Stomach (tissue), 8 donors: ENCODE measurements at regions not wholly inside any gene's neighbourhood (a gene's known extent, or its start where the extent isn't known, plus 50 kb on each side); places are given as distances from the start of the nearest gene placed in this dataset.

Experiments used
- DNase-seq, 2 donors: peaks; one replicate each; pipeline versions ENCODE4 v3.0.0 to v3.0.0-alpha.2; 2013 to 2019
- H3K27ac ChIP-seq, 5 donors: fragments of 200-600 bp in 4 of 5; sonication (generic) in 4 of 5; one replicate each; pipeline ENCODE4 v1.5.1; 2013 to 2019; ENCODE audit warnings: mild to moderate bottlenecking in 1 of 5, moderate library complexity in 1 of 5
- H3K27me3 ChIP-seq, 3 donors: fragments of 200-600 bp; sonication (generic); one replicate each; pipeline ENCODE4 v1.5.1; 2017 to 2019; ENCODE audit warnings: mixed run types in 1 of 3
- H3K36me3 ChIP-seq, 4 donors: fragments of 200-600 bp; sonication (generic); 1 replicate in 3 of 4; 2 replicates in 1 of 4; pipeline ENCODE4 v1.5.1; 2016 to 2019
- H3K4me1 ChIP-seq, 4 donors: fragments of 200-600 bp; sonication (generic); one replicate each; pipeline ENCODE4 v1.5.1; 2016 to 2019
- H3K4me3 ChIP-seq, 4 donors: fragments of 200-600 bp; sonication (generic) in 3 of 4; one replicate each; pipeline ENCODE4 v1.5.1; 2016 to 2019; ENCODE audit warnings: mild to moderate bottlenecking in 1 of 4
- H3K9me3 ChIP-seq, 4 donors: fragments of 200-600 bp; sonication (generic); one replicate each; pipeline ENCODE4 v1.5.1; 2016 to 2019
- EP300 ChIP-seq: sonication (generic); formaldehyde crosslinking; IDR thresholded peaks from one replicate; pipeline ENCODE4 v1.6.1; 2017; ENCODE audit warnings: antibody characterized with exemption
- POLR2A ChIP-seq, 4 donors: fragments of 450-650 bp; IDR thresholded peaks; one replicate each; pipeline ENCODE4 v1.6.1; 2016; ENCODE audit warnings: antibody characterized with exemption in 4 of 4, control low read depth in 2 of 4, mild to moderate bottlenecking in 1 of 4, moderate library complexity in 1 of 4
- POLR2AphosphoS5 ChIP-seq, 3 donors: sonication (generic); formaldehyde crosslinking; IDR thresholded peaks; one replicate each; pipeline ENCODE4 v1.6.1; 2016; ENCODE audit warnings: antibody characterized with exemption in 3 of 3
- WGBS, 5 donors: extraction: QIAGEN DNeasy Blood & Tissue Kit in 3 of 5; methylation state at CpG; one replicate each; pipeline versions ENCODE4 v1.1.5 to v1.1.7; 2013 to 2018; 5-methylcytosine and 5-hydroxymethylcytosine counted together
- intact Hi-C: fragments of 100-400 bp; cut with DNase I; formaldehyde crosslinking; loops from one replicate; pipeline ENCODE4 v1.15.1; 2023; ENCODE audit warnings: low total_unique reads
- TF ChIP-seq, protein P1 (sequence below), 7 experiments: fragments of 450-650 bp in 4 of 7; fragments of 200-600 bp in 3 of 7; sonication (generic) in 3 of 7; IDR thresholded peaks; one replicate each; pipeline ENCODE4 v1.5.1; 2016 to 2019; ENCODE audit warnings: antibody characterized with exemption in 7 of 7, control low read depth in 2 of 7, mild to moderate bottlenecking in 1 of 7
- donor health status: healthy with polysubstance abuse.
- donor health status: Bipolar disorder and iron deficiency.
- donor health status: healthy.

DNA sequence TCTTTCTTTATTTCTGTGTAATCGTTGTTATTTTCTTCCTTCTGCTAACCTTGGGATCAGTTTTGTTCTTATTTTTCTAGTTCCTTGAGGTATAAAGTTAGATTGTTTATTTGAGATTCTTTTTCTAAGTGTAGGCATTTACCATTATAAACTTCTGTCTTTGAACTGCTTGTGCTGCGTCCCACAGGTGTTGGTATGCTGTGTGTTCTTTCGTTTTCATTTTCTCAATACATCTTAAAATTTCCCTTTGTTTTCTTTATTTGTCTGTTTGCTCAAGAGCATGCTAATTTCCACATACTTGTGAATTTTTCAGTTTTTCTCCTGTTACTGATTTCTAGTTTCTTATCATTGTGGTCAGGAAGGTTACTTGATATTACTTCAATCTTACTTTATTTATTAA lies 873.8 kb upstream of the GCFC2 start:
- no peaks in the 10 kb centered on the region for H3K4me1 ChIP-seq
- no peak overlapping the region for H3K27ac ChIP-seq
- H3K36me3 ChIP-seq: no peaks in the 10 kb centered on the region
- DNase-seq: no peak
- intact Hi-C loops: no loop called here
- WGBS, 5 donors: 64 to 76% (median 68%) methylated on average over 3 of the region's 3 CpGs
- H3K27me3 ChIP-seq: no peaks in the 10 kb centered on the region
- TF ChIP-seq POLR2AphosphoS5 (IDR thresholded peaks at IDR 0.05): no peak
- TF ChIP-seq, protein P1, sequence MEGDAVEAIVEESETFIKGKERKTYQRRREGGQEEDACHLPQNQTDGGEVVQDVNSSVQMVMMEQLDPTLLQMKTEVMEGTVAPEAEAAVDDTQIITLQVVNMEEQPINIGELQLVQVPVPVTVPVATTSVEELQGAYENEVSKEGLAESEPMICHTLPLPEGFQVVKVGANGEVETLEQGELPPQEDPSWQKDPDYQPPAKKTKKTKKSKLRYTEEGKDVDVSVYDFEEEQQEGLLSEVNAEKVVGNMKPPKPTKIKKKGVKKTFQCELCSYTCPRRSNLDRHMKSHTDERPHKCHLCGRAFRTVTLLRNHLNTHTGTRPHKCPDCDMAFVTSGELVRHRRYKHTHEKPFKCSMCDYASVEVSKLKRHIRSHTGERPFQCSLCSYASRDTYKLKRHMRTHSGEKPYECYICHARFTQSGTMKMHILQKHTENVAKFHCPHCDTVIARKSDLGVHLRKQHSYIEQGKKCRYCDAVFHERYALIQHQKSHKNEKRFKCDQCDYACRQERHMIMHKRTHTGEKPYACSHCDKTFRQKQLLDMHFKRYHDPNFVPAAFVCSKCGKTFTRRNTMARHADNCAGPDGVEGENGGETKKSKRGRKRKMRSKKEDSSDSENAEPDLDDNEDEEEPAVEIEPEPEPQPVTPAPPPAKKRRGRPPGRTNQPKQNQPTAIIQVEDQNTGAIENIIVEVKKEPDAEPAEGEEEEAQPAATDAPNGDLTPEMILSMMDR (IDR thresholded peaks at IDR 0.05): no peak
- TF ChIP-seq EP300: no peak
- no peak for TF ChIP-seq POLR2A (IDR thresholded peaks at IDR 0.05)
- H3K9me3 ChIP-seq: no peaks in the 10 kb centered on the region
- H3K4me3 ChIP-seq: no peak overlapping the region

DNA sequence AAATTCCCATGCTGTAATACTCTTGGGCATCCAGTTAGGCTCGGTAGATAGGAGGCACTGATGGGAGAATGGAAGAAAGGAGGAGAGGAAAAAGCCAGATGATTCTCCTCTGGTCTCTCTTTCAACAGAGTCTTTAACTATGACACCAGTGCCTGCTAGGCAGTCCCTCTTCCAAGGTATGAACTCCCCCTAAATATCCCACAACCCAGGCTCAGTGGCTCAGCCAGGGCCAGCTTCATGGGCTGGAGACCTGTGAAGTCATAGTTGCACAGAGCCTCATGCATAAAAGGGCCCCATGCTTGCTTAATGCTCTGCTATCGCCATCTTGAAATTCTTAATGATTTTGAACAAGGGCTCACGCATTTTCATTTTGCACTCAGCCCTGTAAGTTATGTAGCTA lies 869.2 kb upstream of the GCFC2 start:
- Histone ChIP-seq H3K4me3 (no peak overlapping the region), H3K9me3 (no peaks in the 10 kb centered on the region), H3K4me1 (no peaks in the 10 kb centered on the region), H3K36me3 (no peaks in the 10 kb centered on the region), H3K27ac (no peak overlapping the region), H3K27me3 (no peaks in the 10 kb centered on the region)
- TF ChIP-seq POLR2A (IDR thresholded peaks at IDR 0.05) (no peak), POLR2AphosphoS5 (IDR thresholded peaks at IDR 0.05) (no peak), EP300 (no peak)
- TF ChIP-seq, protein P1 (IDR thresholded peaks at IDR 0.05): no peak
- WGBS, 5 donors: 84 to 93% (median 85%) methylated on average over 3 of the region's 3 CpGs
- DNase-seq: no peak
- intact Hi-C loops: no loop called here

DNA sequence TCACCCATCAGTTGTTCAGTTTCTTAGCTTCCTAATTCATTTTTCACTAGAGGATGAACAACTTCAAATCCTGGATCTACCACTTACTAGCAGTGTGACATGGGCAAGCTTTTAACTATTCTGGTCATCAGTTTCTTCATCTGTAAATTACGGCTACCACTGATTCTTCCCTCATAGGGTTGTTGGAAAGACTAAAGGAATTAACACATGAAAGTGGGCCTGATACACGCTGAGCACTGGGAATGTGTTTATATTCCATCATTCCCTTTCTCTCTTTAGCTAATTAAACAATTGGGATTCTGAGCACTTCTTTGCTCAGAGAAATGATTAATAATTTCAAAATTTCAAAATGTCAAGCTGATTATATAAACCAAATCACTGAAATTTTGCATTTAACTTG lies 862.3 kb upstream of the GCFC2 start:
- Histone ChIP-seq H3K9me3 (no peaks in the 10 kb centered on the region), H3K36me3 (no peaks in the 10 kb centered on the region), H3K4me3 (no peak overlapping the region), H3K4me1 (no peaks in the 10 kb centered on the region), H3K27ac (no peak overlapping the region), H3K27me3 (no peaks in the 10 kb centered on the region)
- WGBS, 5 donors: 67 to 79% (median 69%) methylated on average over 2 of the region's 2 CpGs
- TF ChIP-seq, protein P1 (IDR thresholded peaks at IDR 0.05): no peak
- TF ChIP-seq POLR2A (IDR thresholded peaks at IDR 0.05) (no peak), EP300 (no peak), POLR2AphosphoS5 (IDR thresholded peaks at IDR 0.05) (no peak)
- no peak for DNase-seq
- intact Hi-C loops: no loop called here

DNA sequence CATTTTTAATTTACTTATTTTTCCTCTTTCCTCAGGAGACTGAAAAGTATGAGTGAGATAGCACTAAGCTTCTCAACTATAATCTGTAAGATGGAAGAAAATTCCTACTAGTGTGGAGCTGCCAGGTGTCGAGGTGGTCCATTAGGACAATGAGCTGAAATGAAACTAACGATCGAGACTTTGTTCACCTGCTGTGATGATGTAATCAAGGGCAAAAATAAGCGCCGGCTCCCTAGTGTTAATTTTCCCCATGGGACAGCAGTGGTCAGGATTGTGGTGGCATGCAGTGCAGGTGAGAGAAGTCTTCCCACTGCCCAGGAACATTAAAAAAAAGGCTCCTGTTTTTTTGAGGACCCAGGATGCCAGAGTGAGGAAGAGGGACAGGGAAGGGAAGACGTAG lies 859.1 kb upstream of the GCFC2 start:
- DNase-seq: no peak
- intact Hi-C loops: no loop called here
- no peaks in the 10 kb centered on the region for H3K36me3 ChIP-seq
- H3K4me3 ChIP-seq: no peak overlapping the region
- H3K27ac ChIP-seq: no peak overlapping the region
- no peaks in the 10 kb centered on the region for H3K9me3 ChIP-seq
- H3K4me1 ChIP-seq: no peaks in the 10 kb centered on the region
- no peaks in the 10 kb centered on the region for H3K27me3 ChIP-seq
- 63 to 75% (median 66%) methylated on average over 6 of the region's 6 CpGs for WGBS, 5 donors
- TF ChIP-seq EP300 (no peak), POLR2A (IDR thresholded peaks at IDR 0.05) (no peak), POLR2AphosphoS5 (IDR thresholded peaks at IDR 0.05) (no peak)
- TF ChIP-seq, protein P1 (IDR thresholded peaks at IDR 0.05): no peak
